ENCODE measurements at regions not wholly inside any gene's neighbourhood (a gene's known extent, or its start where the extent isn't known, plus 50 kb on each side); places are given as distances from the start of the nearest gene placed in this dataset.

- Histone ChIP-seq H3K27ac (no peak overlapping the region), H3K36me3 (no peaks in the 10 kb centered on the region), H3K9me3 (no peaks in the 10 kb centered on the region), H3K4me3 (no peak overlapping the region), H3K4me1 (no peaks in the 10 kb centered on the region), H3K27me3 (no peaks in the 10 kb centered on the region)
- ATAC-seq (no peak), DNase-seq (no peak)
- TF ChIP-seq POLR2A (IDR thresholded peaks at IDR 0.05) (no peak), CTCF (IDR thresholded peaks at IDR 0.05 in 4 of 5, conservative IDR thresholded peaks at IDR 0.05 in 1 of 5) (no peak)
- intact Hi-C loops (cut with DNase I; ENCODE audit: low total_unique reads) (no loop called here), in situ Hi-C loops (cut with MboI; ENCODE audit: low sequenced_read_pairs in 4 of 4) (no loop called here)
Measured at GRCh38 chr4:37169956-37170355, 74.6 kb upstream of the NWD2 start.

- H3K4me1 ChIP-seq, result no peaks in the 10 kb centered on the region
- ATAC-seq, result no peak
- H3K4me3 ChIP-seq, result no peak overlapping the region
- no peak for TF ChIP-seq CTCF (IDR thresholded peaks at IDR 0.05 in 4 of 5, conservative IDR thresholded peaks at IDR 0.05 in 1 of 5)
- no peak for TF ChIP-seq POLR2A (IDR thresholded peaks at IDR 0.05)
- intact Hi-C loops (cut with DNase I; ENCODE audit: low total_unique reads), result no loop called here
- no peaks in the 10 kb centered on the region for H3K27me3 ChIP-seq
- DNase-seq, result no peak
- in situ Hi-C loops (cut with MboI; ENCODE audit: low sequenced_read_pairs in 4 of 4), result no loop called here
- no peaks in the 10 kb centered on the region for H3K9me3 ChIP-seq
- H3K36me3 ChIP-seq, result no peaks in the 10 kb centered on the region
- no peak overlapping the region for H3K27ac ChIP-seq
Measured at GRCh38 chr4:37188100-37188499, 56.4 kb upstream of the NWD2 start.

Small RNA genes in the stretch of these regions (microRNA-seq; reads per million reads assigned to microRNA genes)
- 0 reads per million in 2 donors for gene MIR1255B1 (ENCODE audit: borderline replicate concordance in 2 of 2)

Data from gastrocnemius medialis (tissue), 4 donors.